RWPE2 (cell line): ENCODE measurements at regions not wholly inside any gene's neighbourhood (a gene's known extent, or its start where the extent isn't known, plus 50 kb on each side); places are given as distances from the start of the nearest gene placed in this dataset.

Experiments used
- ATAC-seq: fragments of 200-7000 bp; cut with Tn5 transposase; 3 replicates; pipeline ENCODE4 v1.9.1; 2021; ENCODE audit warnings: low read depth
- DNase-seq: peaks from one replicate; pipeline ENCODE4 v3.0.0-alpha.2; 2020; ENCODE audit warnings: low spot score
- H3K27ac ChIP-seq: fragments of 450-650 bp; 2 replicates; pipeline ENCODE4 v1.5.1; 2017; ENCODE audit warnings: mild to moderate bottlenecking; ENCODE audit not compliant: poor library complexity, severe bottlenecking
- H3K27me3 ChIP-seq: fragments of 250-450 bp; sonication (Bioruptor Pico); 2 replicates; pipeline ENCODE4 v1.5.1; 2021; ENCODE audit warnings: mild to moderate bottlenecking, moderate library complexity; ENCODE audit not compliant: insufficient read depth, poor library complexity, severe bottlenecking
- H3K36me3 ChIP-seq: fragments of 250-450 bp; sonication (Bioruptor Pico); 2 replicates; pipeline ENCODE4 v1.5.1; 2020; ENCODE audit warnings: low read depth, mild to moderate bottlenecking, moderate library complexity
- H3K4me1 ChIP-seq: fragments of 250-450 bp; sonication (Bioruptor Pico); 2 replicates; pipeline ENCODE4 v1.5.1; 2021; ENCODE audit warnings: mild to moderate bottlenecking, moderate library complexity; ENCODE audit not compliant: insufficient read depth, poor library complexity, severe bottlenecking
- H3K4me3 ChIP-seq: fragments of 250-450 bp; sonication (Bioruptor Pico); 2 replicates; pipeline ENCODE4 v1.5.1; 2021; ENCODE audit warnings: mild to moderate bottlenecking, moderate library complexity; ENCODE audit not compliant: severe bottlenecking
- H3K9me3 ChIP-seq: fragments of 250-450 bp; sonication (Bioruptor Pico); 2 replicates; pipeline ENCODE4 v1.5.1; 2021; ENCODE audit warnings: mild to moderate bottlenecking, moderate library complexity; ENCODE audit not compliant: severe bottlenecking
- TF ChIP-seq, protein P1 (sequence below): fragments of 450-650 bp; IDR thresholded peaks from one replicate; pipeline ENCODE4 v1.5.1; 2017; ENCODE audit warnings: mild to moderate bottlenecking, moderate library complexity; ENCODE audit not compliant: poor library complexity, severe bottlenecking

DNA sequence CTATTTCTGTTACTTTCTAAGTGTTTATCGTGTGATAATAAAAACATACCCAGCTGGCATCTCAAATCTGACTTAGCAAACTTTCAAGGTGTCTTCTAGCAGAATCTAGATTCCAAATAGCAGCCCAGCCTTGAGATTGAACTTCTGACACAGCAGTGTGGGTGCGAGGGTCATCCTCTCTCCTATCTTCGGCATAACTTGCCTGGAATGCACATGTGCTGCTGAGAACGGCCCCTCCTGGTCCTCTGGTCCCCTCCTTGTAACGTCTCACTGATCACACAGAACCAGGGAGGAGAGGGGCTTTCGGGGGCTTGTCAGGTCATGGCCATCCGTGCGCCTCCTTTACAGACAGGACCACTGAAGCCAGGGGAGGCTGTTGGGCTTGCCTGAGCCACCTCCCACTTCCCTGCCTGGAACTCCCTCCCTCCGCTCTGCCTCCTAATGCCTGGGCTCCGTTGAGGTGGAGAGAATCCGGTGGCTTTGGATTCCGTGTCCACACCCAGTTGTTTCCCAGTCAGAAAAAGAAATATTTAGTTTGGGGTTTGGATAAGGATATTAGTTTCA lies 344.4 kb upstream of the C2CD4B start:
- Histone ChIP-seq H3K4me1 (peaks cover 12% of the 10 kb centered on the region), H3K36me3 (no peaks in the 10 kb centered on the region), H3K4me3 (no peak overlapping the region), H3K27ac (no peak overlapping the region), H3K9me3 (no peaks in the 10 kb centered on the region), H3K27me3 (no peaks in the 10 kb centered on the region)
- TF ChIP-seq, protein P1, sequence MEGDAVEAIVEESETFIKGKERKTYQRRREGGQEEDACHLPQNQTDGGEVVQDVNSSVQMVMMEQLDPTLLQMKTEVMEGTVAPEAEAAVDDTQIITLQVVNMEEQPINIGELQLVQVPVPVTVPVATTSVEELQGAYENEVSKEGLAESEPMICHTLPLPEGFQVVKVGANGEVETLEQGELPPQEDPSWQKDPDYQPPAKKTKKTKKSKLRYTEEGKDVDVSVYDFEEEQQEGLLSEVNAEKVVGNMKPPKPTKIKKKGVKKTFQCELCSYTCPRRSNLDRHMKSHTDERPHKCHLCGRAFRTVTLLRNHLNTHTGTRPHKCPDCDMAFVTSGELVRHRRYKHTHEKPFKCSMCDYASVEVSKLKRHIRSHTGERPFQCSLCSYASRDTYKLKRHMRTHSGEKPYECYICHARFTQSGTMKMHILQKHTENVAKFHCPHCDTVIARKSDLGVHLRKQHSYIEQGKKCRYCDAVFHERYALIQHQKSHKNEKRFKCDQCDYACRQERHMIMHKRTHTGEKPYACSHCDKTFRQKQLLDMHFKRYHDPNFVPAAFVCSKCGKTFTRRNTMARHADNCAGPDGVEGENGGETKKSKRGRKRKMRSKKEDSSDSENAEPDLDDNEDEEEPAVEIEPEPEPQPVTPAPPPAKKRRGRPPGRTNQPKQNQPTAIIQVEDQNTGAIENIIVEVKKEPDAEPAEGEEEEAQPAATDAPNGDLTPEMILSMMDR: no peak
- DNase-seq (peak; percentile 48), ATAC-seq (no peak)

DNA sequence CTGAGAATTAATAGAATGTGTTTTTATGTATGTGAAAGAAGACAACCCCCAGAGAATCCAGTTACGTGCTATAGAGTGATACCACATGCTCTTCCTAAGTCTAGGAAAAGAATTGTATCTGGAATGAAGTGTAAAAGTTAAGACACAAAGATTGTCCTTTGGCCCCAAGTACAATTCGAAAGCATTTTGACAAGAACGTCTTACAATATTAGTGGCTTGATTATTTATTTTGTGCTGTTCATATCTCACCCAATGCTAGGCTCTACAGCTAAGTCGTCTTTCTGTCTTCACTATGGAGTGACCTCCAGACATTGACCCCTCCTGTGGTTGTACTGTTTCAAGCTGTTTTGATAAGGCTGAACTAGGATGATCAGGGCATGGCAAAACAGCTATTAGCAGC lies 345.7 kb upstream of the C2CD4B start:
- DNase-seq (no peak), ATAC-seq (no peak)
- TF ChIP-seq, protein P1: no peak
- Histone ChIP-seq H3K27me3 (no peaks in the 10 kb centered on the region), H3K4me3 (no peak overlapping the region), H3K9me3 (no peaks in the 10 kb centered on the region), H3K36me3 (no peaks in the 10 kb centered on the region), H3K4me1 (peaks cover 11% of the 10 kb centered on the region), H3K27ac (no peak overlapping the region)

DNA sequence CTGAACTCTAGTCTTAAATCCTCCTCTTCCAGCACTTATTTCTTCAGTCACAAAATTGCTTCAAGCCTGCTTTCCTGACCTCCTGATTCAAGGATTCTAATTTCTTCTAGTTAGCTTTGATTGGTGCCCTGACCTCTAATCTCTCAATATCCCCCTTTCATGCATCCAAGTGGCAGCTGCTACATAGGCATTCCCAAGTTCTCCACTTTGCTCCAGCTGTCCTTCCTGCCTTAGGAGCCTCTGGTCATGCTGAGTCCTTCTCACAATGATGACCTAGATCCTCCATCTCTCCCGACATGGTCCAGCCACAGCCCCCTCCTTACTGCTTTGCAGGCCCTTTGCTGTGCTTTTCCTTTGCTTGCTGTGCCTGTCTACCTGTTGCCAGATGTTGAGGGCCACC lies 347.8 kb upstream of the C2CD4B start:
- Histone ChIP-seq H3K4me3 (no peak overlapping the region), H3K4me1 (no peaks in the 10 kb centered on the region), H3K27ac (no peak overlapping the region), H3K36me3 (no peaks in the 10 kb centered on the region), H3K9me3 (no peaks in the 10 kb centered on the region), H3K27me3 (no peaks in the 10 kb centered on the region)
- DNase-seq: no peak
- ATAC-seq: no peak
- TF ChIP-seq, protein P1: no peak

DNA sequence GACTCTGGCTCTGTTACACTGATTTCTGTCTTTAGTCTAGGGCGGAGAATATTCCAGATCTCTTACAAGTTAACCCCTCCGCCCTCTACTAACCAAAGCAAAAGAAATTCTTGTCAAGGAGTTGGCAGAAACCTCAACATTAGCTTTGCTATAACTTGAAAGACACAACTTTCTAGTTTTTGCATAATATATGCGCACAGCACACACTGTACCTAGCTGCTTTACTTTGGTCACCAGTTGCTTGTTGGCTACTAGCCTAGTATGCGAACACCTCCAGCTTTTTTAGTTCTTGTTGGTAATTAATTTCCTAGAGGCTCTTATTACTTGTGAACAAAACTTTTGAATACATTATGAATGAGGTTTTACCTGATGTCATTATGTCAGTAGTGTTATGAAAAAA lies 348.8 kb upstream of the C2CD4B start:
- DNase-seq (no peak), ATAC-seq (no peak)
- no peak overlapping the region for H3K27ac ChIP-seq
- H3K4me3 ChIP-seq: no peak overlapping the region
- TF ChIP-seq, protein P1: no peak
- H3K4me1 ChIP-seq: no peaks in the 10 kb centered on the region
- no peaks in the 10 kb centered on the region for H3K27me3 ChIP-seq
- H3K36me3 ChIP-seq: no peaks in the 10 kb centered on the region
- no peaks in the 10 kb centered on the region for H3K9me3 ChIP-seq

DNA sequence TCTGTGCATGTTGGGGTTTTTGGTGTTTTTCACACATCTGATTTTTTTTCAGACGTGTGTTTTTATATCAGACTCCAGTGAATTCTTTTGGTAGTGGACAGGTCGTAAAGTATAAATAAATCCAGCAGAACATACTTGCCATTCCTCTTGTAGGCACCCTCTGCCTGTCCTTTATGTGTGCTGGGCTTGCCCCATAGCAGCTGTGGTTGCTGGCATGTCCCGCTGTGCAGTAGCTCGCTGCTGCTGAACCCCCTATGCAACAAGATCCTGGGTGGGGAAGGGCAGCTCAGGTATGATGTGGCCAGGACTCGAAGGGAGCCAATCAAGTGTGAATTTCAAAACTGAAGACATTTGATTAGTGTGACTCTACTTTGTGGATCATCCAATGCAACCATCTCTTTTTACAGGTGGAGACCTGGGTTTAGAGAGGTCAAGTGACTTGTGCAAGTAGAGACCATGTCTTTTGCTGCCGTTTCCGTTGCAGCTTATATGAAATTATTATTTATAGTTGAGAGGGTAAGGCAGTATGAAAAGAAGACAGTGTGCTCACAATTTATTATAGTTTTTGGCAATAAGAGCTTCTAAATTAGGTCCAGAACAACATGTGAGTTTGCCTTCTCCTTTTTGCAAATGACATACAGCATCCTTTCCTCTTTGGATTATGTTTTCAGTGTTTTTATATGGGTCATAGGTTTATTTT lies 350.8 kb upstream of the C2CD4B start:
- Histone ChIP-seq H3K4me3 (no peak overlapping the region), H3K36me3 (no peaks in the 10 kb centered on the region), H3K27ac (no peak overlapping the region), H3K4me1 (no peaks in the 10 kb centered on the region), H3K27me3 (no peaks in the 10 kb centered on the region), H3K9me3 (no peaks in the 10 kb centered on the region)
- TF ChIP-seq, protein P1: no peak
- DNase-seq: no peak
- ATAC-seq: no peak
